Calu3 (cell line): ENCODE measurements at regions not wholly inside any gene's neighbourhood (a gene's known extent, or its start where the extent isn't known, plus 50 kb on each side); places are given as distances from the start of the nearest gene placed in this dataset.

ENCODE experiments used
- BruUV-seq: library from RNA; stranded (reverse); fragments of 400-500 nt; replicated peaks from 2 replicates; lab custom pipeline; 2021; lab: Mats Ljungman, UMichigan
- CTCF ChIA-PET: fragments of 300-600 bp; sonication (Branson Sonifier 250); formaldehyde crosslinking; loops from one replicate; lab custom pipeline; 2022; ENCODE audit warnings: antibody characterized with exemption; lab: Charles Lee
- DNase-seq: peaks from one replicate; pipeline ENCODE4 v3.0.0; 2022
- H3K27ac Mint-ChIP-seq: one replicate; pipeline ENCODE4 v1.8.0; 2022; ENCODE audit warnings: mixed read lengths; ENCODE audit not compliant: unreplicated experiment
- H3K27me3 Mint-ChIP-seq: one replicate; pipeline ENCODE4 v1.8.0; 2022; ENCODE audit warnings: mixed read lengths; ENCODE audit not compliant: unreplicated experiment
- H3K36me3 Mint-ChIP-seq: one replicate; pipeline ENCODE4 v1.8.0; 2022; ENCODE audit warnings: mild to moderate bottlenecking, moderate library complexity, mixed read lengths; ENCODE audit not compliant: insufficient read depth, unreplicated experiment
- H3K4me1 Mint-ChIP-seq: one replicate; pipeline ENCODE4 v1.8.0; 2022; ENCODE audit warnings: mild to moderate bottlenecking, low read depth, mixed read lengths; ENCODE audit not compliant: unreplicated experiment
- H3K4me3 Mint-ChIP-seq: one replicate; pipeline ENCODE4 v1.8.0; 2022; ENCODE audit warnings: mild to moderate bottlenecking, low read depth, moderate library complexity, mixed read lengths; ENCODE audit not compliant: unreplicated experiment
- H3K9me3 Mint-ChIP-seq: one replicate; pipeline ENCODE4 v1.8.0; 2022; ENCODE audit warnings: low read depth, mixed read lengths; ENCODE audit not compliant: unreplicated experiment
- intact Hi-C: fragments of 100-400 bp; cut with micrococcal nuclease; formaldehyde crosslinking; loops from one replicate; pipeline ENCODE4 v1.10.0; 2022; ENCODE audit not compliant: unreplicated experiment
- TF ChIP-seq, protein P1 (sequence below): fragments of 200-600 bp; IDR thresholded peaks from one replicate; pipeline ENCODE4 v1.8.0; 2022; ENCODE audit warnings: antibody characterized with exemption; ENCODE audit not compliant: unreplicated experiment

DNA sequence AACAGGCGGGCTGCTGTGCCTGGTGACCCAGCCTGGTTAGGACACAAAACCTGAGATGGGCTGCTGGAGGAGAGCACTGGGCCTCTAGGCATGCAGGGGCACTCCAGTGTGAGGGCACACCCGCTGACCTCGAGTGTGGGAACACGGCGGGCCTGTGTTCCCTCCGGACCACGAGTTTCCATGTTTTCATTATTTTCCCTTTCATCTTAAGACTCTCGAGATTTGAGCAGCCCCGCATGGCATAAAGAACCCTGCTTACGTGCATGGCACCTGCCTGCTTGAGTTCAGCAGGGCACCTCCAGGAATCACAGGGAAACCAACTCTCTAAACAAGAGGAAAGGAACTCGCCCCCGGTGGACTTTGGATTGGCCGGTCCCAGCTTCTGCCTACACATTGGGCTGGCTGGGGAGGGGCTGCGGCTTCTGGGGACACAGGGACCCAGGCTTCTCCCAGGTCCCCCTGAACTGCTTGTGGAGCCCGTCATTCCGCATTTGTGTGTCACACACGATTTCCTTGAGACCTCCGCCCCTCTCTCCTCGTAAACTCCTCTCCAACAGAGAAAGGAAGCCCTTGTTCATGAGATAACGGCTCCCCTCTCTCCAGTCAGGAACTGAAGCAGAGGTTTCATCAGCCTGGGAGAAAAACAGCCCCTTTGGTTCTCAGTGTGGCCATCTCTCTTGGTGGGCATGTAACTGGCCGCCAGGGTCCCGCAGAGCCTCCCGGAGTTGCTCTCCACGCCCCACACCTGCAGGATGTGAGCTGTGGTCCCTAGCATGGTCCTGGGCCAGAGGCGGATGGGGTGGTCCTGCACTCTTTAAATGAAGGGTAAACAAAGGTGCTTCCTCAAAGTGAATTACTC is 181.8 kb downstream of the TTLL2 start:
- no TSS peak for BruUV-seq
- no peak overlapping the region for H3K4me3 Mint-ChIP-seq
- CTCF ChIA-PET = no interaction called here

GRCh38 chr6:167507376-167507945 is 182.6 kb downstream of the TTLL2 start:
- Mint-ChIP-seq H3K4me1 (no peaks in the 10 kb centered on the region), H3K36me3 (no peaks in the 10 kb centered on the region), H3K27me3 (peaks cover 53% of the 10 kb centered on the region), H3K9me3 (no peaks in the 10 kb centered on the region), H3K4me3 (no peak overlapping the region), H3K27ac (no peak overlapping the region)
- no TSS peak for BruUV-seq
- intact Hi-C loops = no loop called here
- no peak for DNase-seq
- CTCF ChIA-PET = no interaction called here
- TF ChIP-seq, protein P1, sequence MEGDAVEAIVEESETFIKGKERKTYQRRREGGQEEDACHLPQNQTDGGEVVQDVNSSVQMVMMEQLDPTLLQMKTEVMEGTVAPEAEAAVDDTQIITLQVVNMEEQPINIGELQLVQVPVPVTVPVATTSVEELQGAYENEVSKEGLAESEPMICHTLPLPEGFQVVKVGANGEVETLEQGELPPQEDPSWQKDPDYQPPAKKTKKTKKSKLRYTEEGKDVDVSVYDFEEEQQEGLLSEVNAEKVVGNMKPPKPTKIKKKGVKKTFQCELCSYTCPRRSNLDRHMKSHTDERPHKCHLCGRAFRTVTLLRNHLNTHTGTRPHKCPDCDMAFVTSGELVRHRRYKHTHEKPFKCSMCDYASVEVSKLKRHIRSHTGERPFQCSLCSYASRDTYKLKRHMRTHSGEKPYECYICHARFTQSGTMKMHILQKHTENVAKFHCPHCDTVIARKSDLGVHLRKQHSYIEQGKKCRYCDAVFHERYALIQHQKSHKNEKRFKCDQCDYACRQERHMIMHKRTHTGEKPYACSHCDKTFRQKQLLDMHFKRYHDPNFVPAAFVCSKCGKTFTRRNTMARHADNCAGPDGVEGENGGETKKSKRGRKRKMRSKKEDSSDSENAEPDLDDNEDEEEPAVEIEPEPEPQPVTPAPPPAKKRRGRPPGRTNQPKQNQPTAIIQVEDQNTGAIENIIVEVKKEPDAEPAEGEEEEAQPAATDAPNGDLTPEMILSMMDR = no peak

More for the DNA sequence above, 181.8 kb downstream of the TTLL2 start:
- Mint-ChIP-seq H3K4me1 (no peaks in the 10 kb centered on the region), H3K27ac (no peak overlapping the region), H3K9me3 (no peaks in the 10 kb centered on the region), H3K36me3 (no peaks in the 10 kb centered on the region), H3K27me3 (peaks cover 46% of the 10 kb centered on the region)
- DNase-seq = no peak
- TF ChIP-seq, protein P1 = no peak
- intact Hi-C loops = no loop called here

DNA sequence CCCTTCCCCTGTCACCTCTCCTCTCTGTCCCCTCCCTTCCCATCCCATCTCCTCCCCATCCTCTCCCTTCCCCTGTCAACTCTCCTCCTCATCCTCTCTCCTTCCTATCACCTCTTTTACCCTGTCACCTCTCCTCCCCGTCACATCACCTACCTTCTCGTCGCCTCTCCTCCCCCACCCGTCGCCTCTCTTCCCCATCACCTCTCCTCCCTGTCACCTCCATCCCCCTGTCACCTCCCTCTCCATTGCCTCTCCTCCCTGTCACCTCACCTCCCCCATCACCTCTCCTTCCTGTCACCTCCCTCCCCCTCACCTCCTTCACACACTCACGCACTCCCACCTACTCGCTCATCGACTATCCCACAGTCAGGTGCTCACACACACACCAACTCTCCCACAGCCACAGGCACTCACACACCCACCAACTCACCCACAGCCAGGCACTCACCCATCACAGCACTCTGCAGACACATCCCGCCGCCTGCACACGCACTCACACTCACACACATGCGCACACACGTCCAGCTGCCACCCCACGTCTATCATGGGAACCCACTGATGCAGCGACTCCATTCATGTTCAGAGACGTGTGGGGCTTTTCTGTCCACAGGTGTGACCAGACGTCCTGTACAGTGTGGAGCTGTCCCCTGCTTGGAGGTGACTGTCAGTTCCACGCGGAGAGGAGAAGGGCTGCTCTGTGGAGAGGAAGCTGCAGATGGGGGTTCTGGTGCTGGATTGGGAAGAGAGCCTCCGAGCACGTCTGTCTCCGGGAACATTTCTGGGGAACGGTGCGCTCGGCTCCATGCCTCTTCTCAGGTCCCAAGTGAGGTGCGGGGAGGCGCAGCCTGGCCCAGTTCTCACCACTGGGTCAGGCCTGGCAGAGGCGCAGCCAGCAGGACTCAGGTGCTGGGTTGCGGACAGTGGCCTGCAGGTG is 184.3 kb downstream of the TTLL2 start:
- TF ChIP-seq, protein P1 = no peak
- Mint-ChIP-seq H3K27me3 (peaks cover 53% of the 10 kb centered on the region), H3K4me3 (no peak overlapping the region), H3K36me3 (no peaks in the 10 kb centered on the region), H3K4me1 (no peaks in the 10 kb centered on the region), H3K27ac (no peak overlapping the region), H3K9me3 (no peaks in the 10 kb centered on the region)
- intact Hi-C loops = no loop called here
- CTCF ChIA-PET = no interaction called here
- DNase-seq = no peak
- no TSS peak for BruUV-seq

GRCh38 chr6:167509853-167510220 is 185.0 kb downstream of the TTLL2 start:
- Mint-ChIP-seq H3K36me3 (no peaks in the 10 kb centered on the region), H3K9me3 (no peaks in the 10 kb centered on the region), H3K27me3 (peaks cover 47% of the 10 kb centered on the region), H3K4me1 (no peaks in the 10 kb centered on the region), H3K4me3 (no peak overlapping the region), H3K27ac (no peak overlapping the region)
- CTCF ChIA-PET = no interaction called here
- no peak for DNase-seq
- intact Hi-C loops = no loop called here
- no TSS peak for BruUV-seq
- TF ChIP-seq, protein P1 = no peak
